HEK293 (cell line): ENCODE measurements at regions not wholly inside any gene's neighbourhood (a gene's known extent, or its start where the extent isn't known, plus 50 kb on each side); places are given as distances from the start of the nearest gene placed in this dataset.

Source experiments
- CTCF ChIA-PET: fragments of 350-600 bp; formaldehyde crosslinking; extraction: SDS; loops from one replicate; lab custom pipeline; 2021; ENCODE audit warnings: antibody characterized with exemption; lab: Yijun Ruan, JAX
- POLR2A ChIA-PET: fragments of 300-600 bp; formaldehyde crosslinking; extraction: SDS; loops from one replicate; lab custom pipeline; 2020; ENCODE audit warnings: antibody characterized with exemption, inconsistent platforms; lab: Yijun Ruan, JAX
- H3K27ac ChIP-seq: fragments of 200-500 bp; sonication (Bioruptor generic); 2 replicates; pipeline ENCODE4 v1.5.1; 2014; ENCODE audit warnings: low read depth, low read length, control low read depth, inconsistent platforms; ENCODE audit errors: extremely low read depth
- H3K36me3 ChIP-seq, 2 experiments: fragments of 200-500 bp in 1 of 2; sonication (Bioruptor generic) in 1 of 2; 1 replicate in 1 of 2; 2 replicates in 1 of 2; pipeline ENCODE4 v1.5.1; 2014 to 2017; ENCODE audit warnings: inconsistent platforms in 2 of 2, low read length in 2 of 2; ENCODE audit not compliant: control insufficient read depth in 2 of 2, insufficient read depth in 1 of 2
- H3K4me1 ChIP-seq: fragments of 200-500 bp; sonication (Bioruptor generic); 2 replicates; pipeline ENCODE4 v1.5.1; 2014; ENCODE audit warnings: mild to moderate bottlenecking, low read length, inconsistent platforms; ENCODE audit not compliant: control insufficient read depth, insufficient read depth
- H3K4me3 ChIP-seq: 2 replicates; pipeline ENCODE4 v1.5.1; 2011; ENCODE audit warnings: low read depth, mild to moderate bottlenecking, control low read depth, low read length, moderate library complexity
- H3K9me3 ChIP-seq: fragments of 200-500 bp; sonication (Bioruptor generic); 2 replicates; pipeline ENCODE4 v1.5.1; 2014; ENCODE audit warnings: low read depth, low read length, inconsistent platforms; ENCODE audit not compliant: control insufficient read depth, insufficient read depth
- ATF2 ChIP-seq: fragments of 450-650 bp; formaldehyde crosslinking; IDR thresholded peaks from 2 replicates; pipeline ENCODE4 v1.5.1; 2016; ENCODE audit warnings: missing biosample characterization, missing genetic modification characterization, low read depth
- GLI4 ChIP-seq: fragments of 450-650 bp; formaldehyde crosslinking; IDR thresholded peaks from 2 replicates; pipeline ENCODE4 v1.5.1; 2016; ENCODE audit warnings: missing biosample characterization, missing genetic modification characterization
- GLIS1 ChIP-seq: fragments of 450-650 bp; formaldehyde crosslinking; IDR thresholded peaks from 2 replicates; pipeline ENCODE4 v1.5.1; 2016; ENCODE audit warnings: missing biosample characterization, missing genetic modification characterization
- HIC1 ChIP-seq: fragments of 450-650 bp; formaldehyde crosslinking; IDR thresholded peaks from 2 replicates; pipeline ENCODE4 v1.5.1; 2016; ENCODE audit warnings: missing biosample characterization, missing genetic modification characterization
- KLF10 ChIP-seq: fragments of 450-650 bp; IDR thresholded peaks from 2 replicates; pipeline ENCODE4 v1.5.1; 2018; ENCODE audit warnings: missing biosample characterization, mild to moderate bottlenecking, missing genetic modification characterization
- PATZ1 ChIP-seq: fragments of 450-650 bp; formaldehyde crosslinking; IDR thresholded peaks from 2 replicates; pipeline ENCODE4 v1.5.1; 2016; ENCODE audit warnings: missing biosample characterization, missing genetic modification characterization
- PBX3 ChIP-seq: sonication (generic); formaldehyde crosslinking; IDR thresholded peaks from 2 replicates; pipeline ENCODE4 v1.8.1; 2022; ENCODE audit warnings: mild to moderate bottlenecking, moderate library complexity, missing genetic modification reagents
- SP7 ChIP-seq: fragments of 450-650 bp; formaldehyde crosslinking; IDR thresholded peaks from 2 replicates; pipeline ENCODE4 v1.5.1; 2016; ENCODE audit warnings: missing biosample characterization, missing genetic modification characterization
- ZIC2 ChIP-seq: fragments of 450-650 bp; formaldehyde crosslinking; IDR thresholded peaks from 2 replicates; pipeline ENCODE4 v1.5.1; 2016; ENCODE audit warnings: missing biosample characterization, missing genetic modification characterization
- ZNF18 ChIP-seq: fragments of 450-650 bp; formaldehyde crosslinking; IDR thresholded peaks from 2 replicates; pipeline ENCODE4 v1.5.1; 2016; ENCODE audit warnings: missing biosample characterization, missing genetic modification characterization
- ZNF2 ChIP-seq: fragments of 450-650 bp; formaldehyde crosslinking; IDR thresholded peaks from 2 replicates; pipeline ENCODE4 v1.5.1; 2016; ENCODE audit warnings: missing biosample characterization, missing genetic modification characterization
- ZNF24 ChIP-seq: fragments of 450-650 bp; formaldehyde crosslinking; IDR thresholded peaks from 2 replicates; pipeline ENCODE4 v1.5.1; 2016; ENCODE audit warnings: missing biosample characterization, missing genetic modification characterization
- ZNF302 ChIP-seq: fragments of 450-650 bp; formaldehyde crosslinking; IDR thresholded peaks from 2 replicates; pipeline ENCODE4 v1.5.1; 2016; ENCODE audit warnings: missing biosample characterization, missing genetic modification characterization, low read depth
- ZNF341 ChIP-seq: fragments of 450-650 bp; formaldehyde crosslinking; IDR thresholded peaks from 2 replicates; pipeline ENCODE4; 2016; ENCODE audit warnings: low read depth, missing biosample characterization, missing genetic modification characterization
- ZNF366 ChIP-seq: fragments of 450-650 bp; formaldehyde crosslinking; conservative IDR thresholded peaks from 2 replicates; pipeline ENCODE4 v1.5.1; 2016; ENCODE audit warnings: missing biosample characterization, missing genetic modification characterization
- ZNF391 ChIP-seq: fragments of 450-650 bp; formaldehyde crosslinking; IDR thresholded peaks from 2 replicates; pipeline ENCODE4 v1.5.1; 2016; ENCODE audit warnings: low read depth, missing biosample characterization, missing genetic modification characterization, borderline replicate concordance
- ZNF473 ChIP-seq: fragments of 450-650 bp; formaldehyde crosslinking; IDR thresholded peaks from 2 replicates; pipeline ENCODE4 v1.5.1; 2017; ENCODE audit warnings: missing biosample characterization, missing genetic modification characterization
- ZNF558 ChIP-seq: fragments of 450-650 bp; formaldehyde crosslinking; IDR thresholded peaks from 2 replicates; pipeline ENCODE4 v1.5.1; 2016; ENCODE audit warnings: missing biosample characterization, missing genetic modification characterization
- ZNF704 ChIP-seq: fragments of 450-650 bp; formaldehyde crosslinking; IDR thresholded peaks from 2 replicates; pipeline ENCODE4 v1.5.1; 2016; ENCODE audit warnings: missing biosample characterization, missing genetic modification characterization
- ZNF843 ChIP-seq: fragments of 450-650 bp; formaldehyde crosslinking; IDR thresholded peaks from 2 replicates; pipeline ENCODE4 v1.5.1; 2016; ENCODE audit warnings: missing biosample characterization, missing genetic modification characterization

GRCh38 chr4:140258476-140258875 is 104.5 kb upstream of the MAML3 start (continued):
- TF ChIP-seq ZNF704 (tag by site-specific recombination): no peak
- no peak for TF ChIP-seq GLI4
- no peak for TF ChIP-seq ATF2 (tag by site-specific recombination)
- TF ChIP-seq, all 188 proteins: peak for 0

- no peaks in the 10 kb centered on the region for H3K36me3 ChIP-seq
- H3K4me3 ChIP-seq: no peak overlapping the region
- no peak overlapping the region for H3K27ac ChIP-seq
- CTCF ChIA-PET: interaction anchor here (0.7 kb wide), 2 partner anchors 138 to 246 kb away, joined by 3 read pairs; no protein-coding TSS in a partner anchor
- POLR2A ChIA-PET: no interaction called here
- H3K4me1 ChIP-seq: no peaks in the 10 kb centered on the region
- TF ChIP-seq KLF10 (tag by site-specific recombination) (no peak), SP7 (tag by site-specific recombination) (peak; percentile 53), PBX3 (CRISPR knock-in tag) (no peak)
- no peaks in the 10 kb centered on the region for H3K9me3 ChIP-seq
Observed at GRCh38 chr4:140257461-140258305, 103.7 kb upstream of the MAML3 start.

- no peaks in the 10 kb centered on the region for H3K4me1 ChIP-seq
- H3K9me3 ChIP-seq: no peaks in the 10 kb centered on the region
- H3K27ac ChIP-seq: no peak overlapping the region
- H3K36me3 ChIP-seq: no peaks in the 10 kb centered on the region
- H3K4me3 ChIP-seq: no peak overlapping the region
- TF ChIP-seq ZNF473 (tag by site-specific recombination) (no peak), ZIC2 (tag by site-specific recombination) (no peak), ZNF2 (tag by site-specific recombination) (no peak), ZNF843 (tag by site-specific recombination) (no peak), ZNF391 (tag by site-specific recombination) (no peak), SP7 (tag by site-specific recombination) (no peak), ZNF24 (tag by site-specific recombination) (no peak), ZNF302 (tag by site-specific recombination) (no peak), ZNF558 (no peak), ZNF341 (tag by site-specific recombination) (no peak), ZNF18 (tag by site-specific recombination) (no peak), ZNF366 (no peak), HIC1 (tag by site-specific recombination) (no peak), PATZ1 (no peak), GLIS1 (tag by site-specific recombination) (no peak)
- POLR2A ChIA-PET: no interaction called here
- CTCF ChIA-PET: interaction anchor here (0.7 kb wide), 2 partner anchors 139 to 245 kb away, joined by 3 read pairs; no protein-coding TSS in a partner anchor
Observed at GRCh38 chr4:140256941-140257340, 103.0 kb upstream of the MAML3 start.
